ENCODE measurements at regions not wholly inside any gene's neighbourhood (a gene's known extent, or its start where the extent isn't known, plus 50 kb on each side); places are given as distances from the start of the nearest gene placed in this dataset.

- no peaks in the 10 kb centered on the region for H3K4me1 ChIP-seq (ENCODE audit: low read depth)
- DNase-seq, result no peak
- TF ChIP-seq CTCF (IDR thresholded peaks at IDR 0.05), result no peak
- H3K9me3 ChIP-seq, result no peaks in the 10 kb centered on the region
- intact Hi-C loops (cut with DNase I, micrococcal nuclease), result no loop called here
- no peaks in the 10 kb centered on the region for H3K36me3 ChIP-seq (ENCODE audit: low read depth)
- no peak for ATAC-seq
- H3K4me3 ChIP-seq, result no peak overlapping the region
These were observed 98.3 kb upstream of the ZBTB20 start for GRCh38 chr3:115245438-115245837.

- Histone ChIP-seq H3K9me3 (no peaks in the 10 kb centered on the region), H3K4me1 (ENCODE audit: low read depth) (no peaks in the 10 kb centered on the region), H3K4me3 (no peak overlapping the region), H3K36me3 (ENCODE audit: low read depth) (no peaks in the 10 kb centered on the region)
- ATAC-seq, result no peak
- intact Hi-C loops (cut with DNase I, micrococcal nuclease), result no loop called here
- no peak for DNase-seq
- TF ChIP-seq CTCF (IDR thresholded peaks at IDR 0.05), result no peak
These were observed 98.8 kb upstream of the ZBTB20 start for GRCh38 chr3:115245899-115246298.

GRCh38 chr3:115246461-115247020 lies 99.5 kb upstream of the ZBTB20 start:
- no peaks in the 10 kb centered on the region for H3K9me3 ChIP-seq
- H3K36me3 ChIP-seq (ENCODE audit: low read depth), result no peaks in the 10 kb centered on the region
- no peak overlapping the region for H3K4me3 ChIP-seq
- no peak for TF ChIP-seq CTCF (IDR thresholded peaks at IDR 0.05)
- no peaks in the 10 kb centered on the region for H3K4me1 ChIP-seq (ENCODE audit: low read depth)
- intact Hi-C loops (cut with DNase I, micrococcal nuclease), result no loop called here
- DNase-seq (no peak), ATAC-seq (no peak)

- no peak for DNase-seq
- intact Hi-C loops (cut with DNase I, micrococcal nuclease), result no loop called here
- ATAC-seq, result no peak
- no peak for TF ChIP-seq CTCF (IDR thresholded peaks at IDR 0.05)
- no peak overlapping the region for H3K4me3 ChIP-seq
- H3K4me1 ChIP-seq (ENCODE audit: low read depth), result no peaks in the 10 kb centered on the region
- no peaks in the 10 kb centered on the region for H3K36me3 ChIP-seq (ENCODE audit: low read depth)
- H3K9me3 ChIP-seq, result no peaks in the 10 kb centered on the region
These were observed 101.2 kb upstream of the ZBTB20 start for GRCh38 chr3:115248274-115248673.

GRCh38 chr3:115251509-115251908 lies 104.4 kb upstream of the ZBTB20 start:
- no peak overlapping the region for H3K4me3 ChIP-seq
- H3K9me3 ChIP-seq, result no peaks in the 10 kb centered on the region
- H3K36me3 ChIP-seq (ENCODE audit: low read depth), result no peaks in the 10 kb centered on the region
- no peak for TF ChIP-seq CTCF (IDR thresholded peaks at IDR 0.05)
- intact Hi-C loops (cut with DNase I, micrococcal nuclease), result no loop called here
- ATAC-seq, result no peak
- DNase-seq, result no peak
- no peaks in the 10 kb centered on the region for H3K4me1 ChIP-seq (ENCODE audit: low read depth)

GRCh38 chr3:115252679-115253078 lies 105.6 kb upstream of the ZBTB20 start:
- Histone ChIP-seq H3K9me3 (no peaks in the 10 kb centered on the region), H3K36me3 (ENCODE audit: low read depth) (no peaks in the 10 kb centered on the region), H3K4me1 (ENCODE audit: low read depth) (no peaks in the 10 kb centered on the region), H3K4me3 (no peak overlapping the region)
- no peak for TF ChIP-seq CTCF (IDR thresholded peaks at IDR 0.05)
- DNase-seq (no peak), ATAC-seq (no peak)
- intact Hi-C loops (cut with DNase I, micrococcal nuclease), result no loop called here

Measured in mucosa of descending colon (tissue), 3 donors.